ENCODE measurements at regions not wholly inside any gene's neighbourhood (a gene's known extent, or its start where the extent isn't known, plus 50 kb on each side); places are given as distances from the start of the nearest gene placed in this dataset.

- TF ChIP-seq ZFP36 (IDR thresholded peaks at IDR 0.05; ENCODE audit: borderline replicate concordance, partially characterized antibody), result no peak
- TF ChIP-seq POLR2A (IDR thresholded peaks at IDR 0.05; ENCODE audit: low read length), result no peak
- TF ChIP-seq CTCF (IDR thresholded peaks at IDR 0.05), result no peak
- TF ChIP-seq JUNB (IDR thresholded peaks at IDR 0.05), result no peak
- no peak for TF ChIP-seq CEBPB (IDR thresholded peaks at IDR 0.05)
- no peak for TF ChIP-seq ELK1 (IDR thresholded peaks at IDR 0.05; ENCODE audit: low read depth, low read length)
Measured at GRCh38 chr3:80283783-80284182, 516.0 kb upstream of the ROBO1 start.

All from A549 (cell line).